ENCODE measurements at regions not wholly inside any gene's neighbourhood (a gene's known extent, or its start where the extent isn't known, plus 50 kb on each side); places are given as distances from the start of the nearest gene placed in this dataset.
"Not testable (repeated sequence)": the region's sequence is repeated elsewhere in the genome, so short reads cannot be mapped to it uniquely, and the experiment has no call there.

GRCh38 chr10:78604721-78605120 is 464.0 kb upstream of the ZMIZ1 start:
- no peak for DNase-seq

GRCh38 chr10:78605800-78606350 is 462.9 kb upstream of the ZMIZ1 start:
- peak; percentile 49 for DNase-seq

- not testable (repeated sequence) for DNase-seq
Observed at GRCh38 chr10:78606766-78607165, 462.0 kb upstream of the ZMIZ1 start.

GRCh38 chr10:78609976-78610375 is 458.8 kb upstream of the ZMIZ1 start:
- DNase-seq: no peak

GRCh38 chr10:78613132-78613531 is 455.6 kb upstream of the ZMIZ1 start:
- no peak for DNase-seq

- no peak for DNase-seq
Observed at GRCh38 chr10:78614267-78614666, 454.5 kb upstream of the ZMIZ1 start.

GRCh38 chr10:78614744-78615143 is 454.0 kb upstream of the ZMIZ1 start:
- no peak for DNase-seq

- DNase-seq: no peak
Observed at GRCh38 chr10:78616125-78616695, 452.6 kb upstream of the ZMIZ1 start.

- no peak for DNase-seq
Observed at GRCh38 chr10:78617115-78617514, 451.7 kb upstream of the ZMIZ1 start.

- DNase-seq: no peak
Observed at GRCh38 chr10:78617631-78618030, 451.1 kb upstream of the ZMIZ1 start.

GRCh38 chr10:78618050-78618449 is 450.7 kb upstream of the ZMIZ1 start:
- no peak for DNase-seq

- DNase-seq: no peak
Observed at GRCh38 chr10:78619115-78619851, 449.5 kb upstream of the ZMIZ1 start.

GRCh38 chr10:78619896-78620295 is 448.9 kb upstream of the ZMIZ1 start:
- no peak for DNase-seq

GRCh38 chr10:78620985-78621799 is 447.6 kb upstream of the ZMIZ1 start:
- no peak for DNase-seq

GRCh38 chr10:78623578-78624215 is 445.1 kb upstream of the ZMIZ1 start:
- DNase-seq: peak; percentile 85

- DNase-seq: no peak
Observed at GRCh38 chr10:78624791-78625190, 444.0 kb upstream of the ZMIZ1 start.

GRCh38 chr10:78626471-78626870 is 442.3 kb upstream of the ZMIZ1 start:
- DNase-seq: no peak

- DNase-seq: no peak
Observed at GRCh38 chr10:78627254-78627795, 441.4 kb upstream of the ZMIZ1 start.

GRCh38 chr10:78628976-78629375 is 439.8 kb upstream of the ZMIZ1 start:
- no peak for DNase-seq

GRCh38 chr10:78629773-78630172 is 439.0 kb upstream of the ZMIZ1 start:
- no peak for DNase-seq

- DNase-seq: peak; percentile 29
Observed at GRCh38 chr10:78630944-78631838, 437.6 kb upstream of the ZMIZ1 start.

- peak; percentile 36 for DNase-seq
Observed at GRCh38 chr10:78634389-78634815, 434.4 kb upstream of the ZMIZ1 start.

Data from fibroblast of skin of right biceps (primary cell).